ENCODE measurements at regions not wholly inside any gene's neighbourhood (a gene's known extent, or its start where the extent isn't known, plus 50 kb on each side); places are given as distances from the start of the nearest gene placed in this dataset.
"Not testable (repeated sequence)": the region's sequence is repeated elsewhere in the genome, so short reads cannot be mapped to it uniquely, and the experiment has no call there.

- DNase-seq (ENCODE audit: low read depth, low spot score) = no peak
- no peak overlapping the region for H3K9ac ChIP-seq (ENCODE audit: insufficient read length)
- no peak overlapping the region for H3K27ac ChIP-seq
- H3K9me3 ChIP-seq (ENCODE audit: low read depth, low read length) = no peaks in the 10 kb centered on the region
- no peaks in the 10 kb centered on the region for H3K36me3 ChIP-seq (ENCODE audit: insufficient read depth, low read length)
- H3K4me3 ChIP-seq = no peak overlapping the region
- no peak for TF ChIP-seq FOXP2 (optimal IDR thresholded peaks at IDR 0.05; ENCODE audit: control extremely low read depth, extremely low read length, insufficient read depth)
- TF ChIP-seq EZH2 (IDR thresholded peaks at IDR 0.05) = no peak
- TF ChIP-seq POLR2AphosphoS5 (IDR thresholded peaks at IDR 0.05; ENCODE audit: borderline replicate concordance, low read depth, low read length) = no peak
These were observed 490.0 kb downstream of the SUCLG1 start for GRCh38 chr2:83969085-83969484.

GRCh38 chr2:83967854-83968253 is 491.2 kb downstream of the SUCLG1 start:
- no peak overlapping the region for H3K9ac ChIP-seq (ENCODE audit: insufficient read length)
- no peak overlapping the region for H3K4me3 ChIP-seq
- no peak for DNase-seq (ENCODE audit: low read depth, low spot score)
- TF ChIP-seq FOXP2 (optimal IDR thresholded peaks at IDR 0.05; ENCODE audit: control extremely low read depth, extremely low read length, insufficient read depth) (no peak), EZH2 (IDR thresholded peaks at IDR 0.05) (no peak), POLR2AphosphoS5 (IDR thresholded peaks at IDR 0.05; ENCODE audit: borderline replicate concordance, low read depth, low read length) (no peak)
- no peaks in the 10 kb centered on the region for H3K9me3 ChIP-seq (ENCODE audit: low read depth, low read length)
- no peaks in the 10 kb centered on the region for H3K36me3 ChIP-seq (ENCODE audit: insufficient read depth, low read length)
- H3K27ac ChIP-seq = no peak overlapping the region

DNA sequence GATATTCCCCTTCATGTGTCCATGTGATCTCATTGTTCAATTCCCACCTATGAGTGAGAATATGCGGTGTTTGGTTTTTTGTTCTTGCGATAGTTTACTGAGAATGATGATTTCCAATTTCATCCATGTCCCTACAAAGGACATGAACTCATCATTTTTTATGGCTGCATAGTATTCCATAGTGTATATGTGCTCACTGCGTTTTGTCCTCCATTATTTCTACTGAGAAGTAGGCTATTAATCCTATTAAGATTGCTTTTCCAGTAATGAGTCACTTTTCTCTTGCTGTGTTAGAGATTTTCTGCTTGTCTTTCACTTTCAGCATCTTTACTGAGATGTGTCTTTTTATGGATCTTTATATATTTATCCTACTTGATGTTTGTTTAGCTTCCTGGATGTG is 492.1 kb downstream of the SUCLG1 start:
- H3K36me3 ChIP-seq (ENCODE audit: insufficient read depth, low read length); H3K9me3 ChIP-seq (ENCODE audit: low read depth, low read length); DNase-seq (ENCODE audit: low read depth, low spot score); H3K27ac ChIP-seq; H3K9ac ChIP-seq (ENCODE audit: insufficient read length); H3K4me3 ChIP-seq: not testable (repeated sequence)

DNA sequence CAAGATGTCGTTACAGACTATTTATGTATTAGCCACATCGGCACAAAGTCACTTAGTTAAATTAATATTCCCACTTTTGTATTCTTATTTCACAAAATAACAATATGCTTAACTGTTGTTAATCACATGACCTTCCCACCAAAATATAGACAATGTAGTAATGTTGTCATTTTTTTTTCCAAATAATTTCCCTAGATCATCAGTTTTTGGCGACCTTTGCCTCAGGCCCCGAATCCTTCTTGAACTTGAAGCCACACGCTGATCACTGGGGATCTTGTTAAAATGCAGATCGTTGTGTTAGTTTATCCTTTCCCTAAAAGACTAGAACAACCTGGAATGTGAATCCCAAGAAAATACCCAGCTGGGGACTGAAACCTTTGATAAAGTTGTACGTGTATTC is 497.6 kb downstream of the SUCLG1 start:
- DNase-seq (ENCODE audit: low read depth, low spot score) = no peak
- H3K4me3 ChIP-seq = no peak overlapping the region

GRCh38 chr2:83960371-83960770 is 498.7 kb downstream of the SUCLG1 start:
- Histone ChIP-seq H3K4me3 (no peak overlapping the region), H3K27ac (no peak overlapping the region), H3K36me3 (ENCODE audit: insufficient read depth, low read length) (no peaks in the 10 kb centered on the region), H3K9me3 (ENCODE audit: low read depth, low read length) (no peaks in the 10 kb centered on the region), H3K9ac (ENCODE audit: insufficient read length) (no peak overlapping the region)
- no peak for TF ChIP-seq EZH2 (IDR thresholded peaks at IDR 0.05)
- TF ChIP-seq FOXP2 (optimal IDR thresholded peaks at IDR 0.05; ENCODE audit: control extremely low read depth, extremely low read length, insufficient read depth) = no peak
- TF ChIP-seq POLR2AphosphoS5 (IDR thresholded peaks at IDR 0.05; ENCODE audit: borderline replicate concordance, low read depth, low read length) = no peak
- no peak for DNase-seq (ENCODE audit: low read depth, low spot score)

More for the DNA sequence above, 497.6 kb downstream of the SUCLG1 start:
- Histone ChIP-seq H3K27ac (no peak overlapping the region), H3K36me3 (ENCODE audit: insufficient read depth, low read length) (no peaks in the 10 kb centered on the region), H3K9ac (ENCODE audit: insufficient read length) (no peak overlapping the region), H3K9me3 (ENCODE audit: low read depth, low read length) (no peaks in the 10 kb centered on the region)
- TF ChIP-seq EZH2 (IDR thresholded peaks at IDR 0.05) (no peak), POLR2AphosphoS5 (IDR thresholded peaks at IDR 0.05; ENCODE audit: borderline replicate concordance, low read depth, low read length) (no peak), FOXP2 (optimal IDR thresholded peaks at IDR 0.05; ENCODE audit: control extremely low read depth, extremely low read length, insufficient read depth) (no peak)

DNA sequence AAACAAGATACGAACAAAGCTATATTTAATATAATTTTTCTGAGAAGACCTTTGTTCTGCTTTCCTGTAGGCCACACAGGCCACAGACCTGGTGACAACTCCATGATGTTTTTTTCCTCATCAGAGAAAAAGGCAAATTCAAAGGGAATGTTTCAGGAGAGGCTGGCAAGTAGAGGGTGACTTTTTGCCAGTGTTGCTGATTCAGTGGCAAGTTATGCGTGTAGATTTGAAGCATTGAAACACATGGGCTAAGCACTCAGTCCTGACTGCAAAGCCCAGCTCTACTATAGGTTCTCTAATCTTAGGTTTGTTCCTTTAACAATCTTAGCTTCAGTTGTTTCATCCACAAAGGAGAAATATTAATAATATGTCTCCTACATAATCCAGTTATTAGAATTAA is 499.8 kb downstream of the SUCLG1 start:
- Histone ChIP-seq H3K36me3 (ENCODE audit: insufficient read depth, low read length) (no peaks in the 10 kb centered on the region), H3K9ac (ENCODE audit: insufficient read length) (no peak overlapping the region), H3K27ac (no peak overlapping the region), H3K4me3 (no peak overlapping the region), H3K9me3 (ENCODE audit: low read depth, low read length) (no peaks in the 10 kb centered on the region)
- DNase-seq (ENCODE audit: low read depth, low spot score) = no peak
- TF ChIP-seq EZH2 (IDR thresholded peaks at IDR 0.05) (no peak), POLR2AphosphoS5 (IDR thresholded peaks at IDR 0.05; ENCODE audit: borderline replicate concordance, low read depth, low read length) (no peak), FOXP2 (optimal IDR thresholded peaks at IDR 0.05; ENCODE audit: control extremely low read depth, extremely low read length, insufficient read depth) (no peak)

DNA sequence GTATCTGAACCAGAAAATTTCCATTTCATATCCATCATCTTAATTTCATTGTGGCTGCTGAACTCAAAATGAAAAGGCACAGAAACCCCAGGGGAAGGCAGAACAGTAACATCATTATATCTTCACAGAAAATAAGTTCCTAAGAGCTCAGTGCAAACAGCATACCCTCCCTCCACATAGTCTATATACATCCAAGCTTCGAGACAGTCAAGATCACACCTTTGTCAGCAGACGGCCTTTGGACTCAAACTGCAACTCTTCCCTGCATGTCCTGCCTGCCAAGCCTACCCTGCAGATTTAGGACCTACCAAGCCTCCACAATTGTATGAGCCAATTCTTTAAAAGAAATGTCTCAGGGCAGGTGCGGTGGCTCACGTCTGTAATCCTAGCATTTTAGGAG is 502.1 kb downstream of the SUCLG1 start:
- TF ChIP-seq EZH2 (IDR thresholded peaks at IDR 0.05) (no peak), POLR2AphosphoS5 (IDR thresholded peaks at IDR 0.05; ENCODE audit: borderline replicate concordance, low read depth, low read length) (no peak), FOXP2 (optimal IDR thresholded peaks at IDR 0.05; ENCODE audit: control extremely low read depth, extremely low read length, insufficient read depth) (no peak)
- Histone ChIP-seq H3K9me3 (ENCODE audit: low read depth, low read length) (no peaks in the 10 kb centered on the region), H3K36me3 (ENCODE audit: insufficient read depth, low read length) (no peaks in the 10 kb centered on the region), H3K27ac (no peak overlapping the region), H3K4me3 (no peak overlapping the region), H3K9ac (ENCODE audit: insufficient read length) (no peak overlapping the region)
- no peak for DNase-seq (ENCODE audit: low read depth, low spot score)

DNA sequence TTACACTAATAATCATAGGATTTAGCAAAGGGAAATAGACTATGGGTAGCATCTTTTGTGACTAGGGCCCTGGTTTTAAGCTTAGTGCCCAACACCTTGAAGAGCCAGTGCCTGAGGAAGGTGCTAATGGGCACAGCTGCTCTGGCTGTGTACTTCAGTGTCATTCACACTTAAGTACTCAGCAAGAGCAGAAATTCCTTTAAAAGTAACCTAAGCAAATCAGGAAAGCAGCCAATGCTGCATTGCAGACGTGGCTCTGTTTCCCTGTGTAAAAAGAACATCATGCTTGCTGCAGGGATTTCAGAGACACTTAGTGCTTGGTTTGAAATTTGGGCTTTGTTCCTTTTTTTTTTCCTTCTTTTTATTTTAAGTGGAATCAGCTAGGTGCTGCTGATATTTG is 505.4 kb downstream of the SUCLG1 start:
- Histone ChIP-seq H3K27ac (no peak overlapping the region), H3K9ac (ENCODE audit: insufficient read length) (no peak overlapping the region), H3K9me3 (ENCODE audit: low read depth, low read length) (no peaks in the 10 kb centered on the region), H3K4me3 (no peak overlapping the region), H3K36me3 (ENCODE audit: insufficient read depth, low read length) (no peaks in the 10 kb centered on the region)
- TF ChIP-seq FOXP2 (optimal IDR thresholded peaks at IDR 0.05; ENCODE audit: control extremely low read depth, extremely low read length, insufficient read depth) (no peak), EZH2 (IDR thresholded peaks at IDR 0.05) (no peak), POLR2AphosphoS5 (IDR thresholded peaks at IDR 0.05; ENCODE audit: borderline replicate concordance, low read depth, low read length) (no peak)
- DNase-seq (ENCODE audit: low read depth, low spot score) = no peak

- TF ChIP-seq EZH2 (IDR thresholded peaks at IDR 0.05) = no peak
- no peak for TF ChIP-seq POLR2AphosphoS5 (IDR thresholded peaks at IDR 0.05; ENCODE audit: borderline replicate concordance, low read depth, low read length)
- no peak for TF ChIP-seq FOXP2 (optimal IDR thresholded peaks at IDR 0.05; ENCODE audit: control extremely low read depth, extremely low read length, insufficient read depth)
- H3K4me3 ChIP-seq = no peak overlapping the region
- no peak overlapping the region for H3K27ac ChIP-seq
- H3K9ac ChIP-seq (ENCODE audit: insufficient read length) = no peak overlapping the region
- no peaks in the 10 kb centered on the region for H3K36me3 ChIP-seq (ENCODE audit: insufficient read depth, low read length)
- DNase-seq (ENCODE audit: low read depth, low spot score) = no peak
- no peaks in the 10 kb centered on the region; the same call in 1 of the 2 replicates for H3K9me3 ChIP-seq (ENCODE audit: low read depth, low read length)
These were observed 507.6 kb downstream of the SUCLG1 start for GRCh38 chr2:83951378-83951947.

Data from SK-N-MC (cell line).